GM23248 (cell line): ENCODE measurements at regions not wholly inside any gene's neighbourhood (a gene's known extent, or its start where the extent isn't known, plus 50 kb on each side); places are given as distances from the start of the nearest gene placed in this dataset.
"Not testable (repeated sequence)": the region's sequence is repeated elsewhere in the genome, so short reads cannot be mapped to it uniquely, and the experiment has no call there.

Experiments
- DNase-seq: peaks from one replicate; pipeline ENCODE4 v3.0.0-alpha.2; 2015
- H2AFZ ChIP-seq: fragments of 200-600 bp; sonication (generic); 2 replicates; pipeline ENCODE4 v1.6.1; 2016; ENCODE audit warnings: antibody characterized with exemption
- H3F3A ChIP-seq: fragments of 200-600 bp; sonication (generic); 2 replicates; pipeline ENCODE4 v1.6.1; 2016; ENCODE audit warnings: mild to moderate bottlenecking, antibody characterized with exemption, mixed run types; ENCODE audit not compliant: insufficient read depth
- H3K27ac ChIP-seq: fragments of 200-600 bp; sonication (generic); 2 replicates; pipeline ENCODE4 v1.5.1; 2016; ENCODE audit warnings: mild to moderate bottlenecking
- H3K27me3 ChIP-seq: fragments of 200-600 bp; sonication (generic); replicated peaks from 2 replicates; pipeline ENCODE4 v1.6.1; 2016; ENCODE audit warnings: mild to moderate bottlenecking; ENCODE audit not compliant: insufficient read depth
- H3K36me3 ChIP-seq: fragments of 200-600 bp; sonication (generic); 2 replicates; pipeline ENCODE4 v1.6.1; 2016; ENCODE audit warnings: low read depth, mild to moderate bottlenecking
- H3K4me1 ChIP-seq: fragments of 200-600 bp; sonication (generic); 2 replicates; pipeline ENCODE4 v1.6.1; 2016; ENCODE audit warnings: mild to moderate bottlenecking; ENCODE audit not compliant: insufficient read depth
- H3K4me2 ChIP-seq: fragments of 200-600 bp; sonication (generic); one replicate; pipeline ENCODE4 v1.6.1; 2016; ENCODE audit warnings: mild to moderate bottlenecking; ENCODE audit not compliant: unreplicated experiment
- H3K4me3 ChIP-seq: fragments of 200-600 bp; sonication (generic); 2 replicates; pipeline ENCODE4 v1.5.1; 2016; ENCODE audit warnings: mild to moderate bottlenecking
- H3K79me2 ChIP-seq: fragments of 200-600 bp; sonication (generic); 2 replicates; pipeline ENCODE4 v1.6.1; 2016; ENCODE audit warnings: mild to moderate bottlenecking; ENCODE audit not compliant: insufficient read depth
- H3K9ac ChIP-seq: fragments of 200-600 bp; sonication (generic); 2 replicates; pipeline ENCODE4 v1.6.1; 2016; ENCODE audit warnings: mild to moderate bottlenecking
- H3K9me2 ChIP-seq: fragments of 200-600 bp; sonication (generic); 2 replicates; pipeline ENCODE4 v1.6.1; 2016; ENCODE audit warnings: mixed run types, mild to moderate bottlenecking, moderate library complexity; ENCODE audit not compliant: insufficient read depth
- H3K9me3 ChIP-seq: fragments of 200-600 bp; sonication (generic); one replicate; pipeline ENCODE4 v1.6.1; 2017; ENCODE audit warnings: low read depth
- H4K20me1 ChIP-seq: fragments of 200-600 bp; sonication (generic); 2 replicates; pipeline ENCODE4 v1.6.0; 2016; ENCODE audit not compliant: insufficient read depth
- EZH2 ChIP-seq: fragments of 200-600 bp; sonication (generic); IDR thresholded peaks from 2 replicates; pipeline ENCODE4 v1.6.1; 2018; ENCODE audit warnings: antibody characterized with exemption, mild to moderate bottlenecking; ENCODE audit not compliant: insufficient read depth, poor library complexity, severe bottlenecking
- EZH2phosphoT487 ChIP-seq: fragments of 200-600 bp; sonication (generic); IDR thresholded peaks from 2 replicates; pipeline ENCODE4 v1.6.1; 2018; ENCODE audit warnings: antibody characterized with exemption, moderate library complexity, mild to moderate bottlenecking, low read depth; ENCODE audit not compliant: insufficient read depth
- WGBS, 2 experiments: methylation state at CpG; one replicate each; pipeline ENCODE4 v1.1.6; 2015 to 2017; ENCODE audit warnings: low lambda C conversion rate in 2 of 2, low coverage in 1 of 2; ENCODE audit errors: missing lambda C conversion rate in 2 of 2; 5-methylcytosine and 5-hydroxymethylcytosine counted together
- in situ Hi-C: fragments of 300-500 bp; cut with MboI; formaldehyde crosslinking; loops from 2 replicates; pipeline ENCODE4 v1.15.0; 2020

- no peak overlapping the region for H3K9ac ChIP-seq
- no peaks in the 10 kb centered on the region for H4K20me1 ChIP-seq
- no peak overlapping the region for H3K4me2 ChIP-seq
- in situ Hi-C loops = no loop called here
- DNase-seq = no peak
- no peak overlapping the region for H3K27ac ChIP-seq
- TF ChIP-seq EZH2phosphoT487 (no peak), EZH2 (no peak)
- no peak overlapping the region for H2AFZ ChIP-seq
- no peaks in the 10 kb centered on the region for H3K79me2 ChIP-seq
- no peaks in the 10 kb centered on the region for H3K4me1 ChIP-seq
- WGBS, 2 experiments = 66 to 68% methylated on average over 12 of the region's 12 CpGs
- H3F3A ChIP-seq = no peaks in the 10 kb centered on the region
- peaks cover 43% of the 10 kb centered on the region for H3K27me3 ChIP-seq
- no peak overlapping the region for H3K4me3 ChIP-seq
- no peaks in the 10 kb centered on the region for H3K9me2 ChIP-seq
- no peaks in the 10 kb centered on the region for H3K36me3 ChIP-seq
- H3K9me3 ChIP-seq = no peaks in the 10 kb centered on the region
Observed at GRCh38 chr22:27073601-27074425, 416.4 kb downstream of the MIAT start.

- Histone ChIP-seq H3K27me3 (peaks cover 43% of the 10 kb centered on the region), H3K4me2 (no peak overlapping the region), H3K9me3 (no peaks in the 10 kb centered on the region), H3K36me3 (no peaks in the 10 kb centered on the region), H3K9me2 (no peaks in the 10 kb centered on the region), H3F3A (no peaks in the 10 kb centered on the region), H3K4me1 (no peaks in the 10 kb centered on the region), H3K27ac (no peak overlapping the region), H4K20me1 (no peaks in the 10 kb centered on the region), H2AFZ (no peak overlapping the region), H3K9ac (no peak overlapping the region), H3K79me2 (no peaks in the 10 kb centered on the region), H3K4me3 (no peak overlapping the region)
- peak; percentile 26 for DNase-seq
- in situ Hi-C loops = no loop called here
- 30 to 39% methylated on average over 6 of the region's 6 CpGs for WGBS, 2 experiments
- TF ChIP-seq EZH2 (no peak), EZH2phosphoT487 (no peak)
Observed at GRCh38 chr22:27075028-27075678, 417.8 kb downstream of the MIAT start.

GRCh38 chr22:27075891-27076290, 418.5 kb downstream of the MIAT start:
- Histone ChIP-seq H3F3A (no peaks in the 10 kb centered on the region), H3K9me3 (no peaks in the 10 kb centered on the region), H3K36me3 (no peaks in the 10 kb centered on the region), H3K79me2 (no peaks in the 10 kb centered on the region), H3K4me3 (no peak overlapping the region), H3K27ac (no peak overlapping the region), H3K9ac (no peak overlapping the region), H3K4me2 (no peak overlapping the region), H4K20me1 (no peaks in the 10 kb centered on the region), H3K4me1 (no peaks in the 10 kb centered on the region), H3K9me2 (no peaks in the 10 kb centered on the region), H2AFZ (no peak overlapping the region), H3K27me3 (peaks cover 43% of the 10 kb centered on the region)
- 43% methylated on average over 6 of the region's 7 CpGs for WGBS, 2 experiments
- DNase-seq = no peak
- TF ChIP-seq EZH2 (no peak), EZH2phosphoT487 (no peak)
- in situ Hi-C loops = no loop called here

DNA sequence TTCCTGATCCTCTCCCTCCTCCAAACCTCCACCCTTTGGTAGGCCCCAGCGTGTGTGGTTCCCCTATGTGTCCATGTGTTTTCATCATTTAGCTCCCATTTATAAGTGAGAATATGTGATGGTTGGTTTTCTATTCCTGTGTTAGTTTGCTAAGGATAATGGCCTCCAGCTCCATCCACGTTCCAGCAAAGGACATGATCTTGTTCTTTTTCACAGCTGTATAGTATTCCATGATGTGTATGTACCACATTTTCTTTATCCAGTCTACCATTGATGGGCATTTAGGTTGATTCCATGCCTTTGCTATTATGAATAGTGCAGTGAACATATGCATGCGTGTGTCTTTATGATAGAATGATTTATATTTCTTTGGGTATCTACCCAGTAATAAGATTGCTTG, 420.7 kb downstream of the MIAT start:
- H3K9me2 ChIP-seq, H3K36me3 ChIP-seq, H3K27ac ChIP-seq, H2AFZ ChIP-seq, H3K9me3 ChIP-seq, H3K4me1 ChIP-seq, H3K4me2 ChIP-seq, H4K20me1 ChIP-seq, H3K79me2 ChIP-seq, H3K9ac ChIP-seq, in situ Hi-C loops, H3K4me3 ChIP-seq, DNase-seq, H3F3A ChIP-seq: not testable (repeated sequence)
- 79 to 80% methylated on average over 3 of the region's 3 CpGs for WGBS, 2 experiments
- H3K27me3 ChIP-seq = peaks cover 38% of the 10 kb centered on the region
